BE2C (cell line): ENCODE measurements at regions not wholly inside any gene's neighbourhood (a gene's known extent, or its start where the extent isn't known, plus 50 kb on each side); places are given as distances from the start of the nearest gene placed in this dataset.

Experiments
- DNase-seq: peaks from one replicate; pipeline ENCODE4 v3.0.0-alpha.2; 2020
- H3K27me3 ChIP-seq: fragments of 250-450 bp; sonication (Bioruptor Pico); 2 replicates; pipeline ENCODE4 v1.5.1; 2020; ENCODE audit warnings: mild to moderate bottlenecking
- H3K36me3 ChIP-seq: fragments of 250-450 bp; sonication (Bioruptor Pico); 2 replicates; pipeline ENCODE4 v1.5.1; 2020; ENCODE audit warnings: mild to moderate bottlenecking
- H3K4me1 ChIP-seq: fragments of 250-450 bp; sonication (Bioruptor Pico); 2 replicates; pipeline ENCODE4 v1.5.1; 2020
- H3K4me3 ChIP-seq: 2 replicates; pipeline ENCODE4 v1.5.1; 2011; ENCODE audit warnings: low read depth, low read length
- H3K9me3 ChIP-seq: fragments of 250-450 bp; sonication (Bioruptor Pico); 2 replicates; pipeline ENCODE4 v1.5.1; 2020
- TF ChIP-seq, protein P1 (sequence below): IDR thresholded peaks from 2 replicates; pipeline ENCODE4 v1.5.1; 2012; ENCODE audit warnings: mild to moderate bottlenecking, low read depth, low read length

GRCh38 chr6:117118490-117118889 is 146.9 kb upstream of the VGLL2 start:
- no peak for DNase-seq
- Histone ChIP-seq H3K27me3 (no peaks in the 10 kb centered on the region), H3K4me1 (no peaks in the 10 kb centered on the region), H3K4me3 (no peak overlapping the region), H3K9me3 (no peaks in the 10 kb centered on the region), H3K36me3 (no peaks in the 10 kb centered on the region)
- TF ChIP-seq, protein P1, sequence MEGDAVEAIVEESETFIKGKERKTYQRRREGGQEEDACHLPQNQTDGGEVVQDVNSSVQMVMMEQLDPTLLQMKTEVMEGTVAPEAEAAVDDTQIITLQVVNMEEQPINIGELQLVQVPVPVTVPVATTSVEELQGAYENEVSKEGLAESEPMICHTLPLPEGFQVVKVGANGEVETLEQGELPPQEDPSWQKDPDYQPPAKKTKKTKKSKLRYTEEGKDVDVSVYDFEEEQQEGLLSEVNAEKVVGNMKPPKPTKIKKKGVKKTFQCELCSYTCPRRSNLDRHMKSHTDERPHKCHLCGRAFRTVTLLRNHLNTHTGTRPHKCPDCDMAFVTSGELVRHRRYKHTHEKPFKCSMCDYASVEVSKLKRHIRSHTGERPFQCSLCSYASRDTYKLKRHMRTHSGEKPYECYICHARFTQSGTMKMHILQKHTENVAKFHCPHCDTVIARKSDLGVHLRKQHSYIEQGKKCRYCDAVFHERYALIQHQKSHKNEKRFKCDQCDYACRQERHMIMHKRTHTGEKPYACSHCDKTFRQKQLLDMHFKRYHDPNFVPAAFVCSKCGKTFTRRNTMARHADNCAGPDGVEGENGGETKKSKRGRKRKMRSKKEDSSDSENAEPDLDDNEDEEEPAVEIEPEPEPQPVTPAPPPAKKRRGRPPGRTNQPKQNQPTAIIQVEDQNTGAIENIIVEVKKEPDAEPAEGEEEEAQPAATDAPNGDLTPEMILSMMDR: no peak

- Histone ChIP-seq H3K9me3 (no peaks in the 10 kb centered on the region), H3K4me3 (no peak overlapping the region), H3K27me3 (no peaks in the 10 kb centered on the region), H3K4me1 (no peaks in the 10 kb centered on the region), H3K36me3 (no peaks in the 10 kb centered on the region)
- TF ChIP-seq, protein P1: no peak
- no peak for DNase-seq
These were observed 139.1 kb upstream of the VGLL2 start for GRCh38 chr6:117126213-117126612.

GRCh38 chr6:117128052-117128451 is 137.3 kb upstream of the VGLL2 start:
- Histone ChIP-seq H3K4me3 (no peak overlapping the region), H3K9me3 (no peaks in the 10 kb centered on the region), H3K36me3 (no peaks in the 10 kb centered on the region), H3K4me1 (no peaks in the 10 kb centered on the region), H3K27me3 (no peaks in the 10 kb centered on the region)
- no peak for DNase-seq
- TF ChIP-seq, protein P1: no peak

- Histone ChIP-seq H3K9me3 (no peaks in the 10 kb centered on the region), H3K36me3 (no peaks in the 10 kb centered on the region), H3K27me3 (no peaks in the 10 kb centered on the region), H3K4me3 (no peak overlapping the region), H3K4me1 (no peaks in the 10 kb centered on the region)
- DNase-seq: no peak
- TF ChIP-seq, protein P1: no peak
These were observed 135.2 kb upstream of the VGLL2 start for GRCh38 chr6:117130125-117130524.

DNA sequence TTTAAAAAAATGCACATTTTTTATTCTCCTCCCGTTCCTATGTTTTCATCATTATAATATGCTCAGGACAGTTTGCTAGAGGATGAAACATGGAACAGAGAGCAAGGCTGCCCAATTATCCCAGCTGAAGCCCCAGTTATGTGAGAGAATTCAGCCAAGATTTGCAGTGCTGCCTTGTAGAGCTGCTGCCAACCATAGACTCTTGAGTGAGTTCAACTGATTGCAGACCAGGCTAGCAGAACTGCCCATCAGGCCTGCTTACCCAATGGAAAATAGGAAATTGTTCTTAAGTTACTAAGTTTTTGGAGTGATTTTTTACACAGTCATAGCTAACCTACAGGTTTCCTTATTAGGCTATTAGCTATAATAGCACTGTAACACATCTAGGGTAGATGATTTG is 128.7 kb upstream of the VGLL2 start:
- Histone ChIP-seq H3K9me3 (no peaks in the 10 kb centered on the region), H3K4me1 (no peaks in the 10 kb centered on the region), H3K27me3 (no peaks in the 10 kb centered on the region), H3K4me3 (no peak overlapping the region), H3K36me3 (no peaks in the 10 kb centered on the region)
- TF ChIP-seq, protein P1: no peak
- no peak for DNase-seq

GRCh38 chr6:117137711-117138110 is 127.6 kb upstream of the VGLL2 start:
- DNase-seq: no peak
- H3K27me3 ChIP-seq: no peaks in the 10 kb centered on the region
- TF ChIP-seq, protein P1: no peak
- H3K4me1 ChIP-seq: no peaks in the 10 kb centered on the region
- H3K36me3 ChIP-seq: no peaks in the 10 kb centered on the region
- H3K9me3 ChIP-seq: no peaks in the 10 kb centered on the region
- H3K4me3 ChIP-seq: no peak overlapping the region
